Panc1 (cell line): ENCODE measurements at regions not wholly inside any gene's neighbourhood (a gene's known extent, or its start where the extent isn't known, plus 50 kb on each side); places are given as distances from the start of the nearest gene placed in this dataset.

ENCODE experiments used
- ATAC-seq: fragments of 200-7000 bp; cut with Tn5 transposase; 2 replicates; pipeline ENCODE4 v1.9.1; 2020; ENCODE audit warnings: mild to moderate bottlenecking, moderate library complexity
- BruUV-seq: library from RNA; stranded (reverse); fragments of 400-500 nt; replicated peaks from 2 replicates; lab custom pipeline; 2021; lab: Mats Ljungman, UMichigan
- CTCF ChIA-PET: fragments of 300-600 bp; sonication (Branson Sonifier 250); formaldehyde crosslinking; loops from one replicate; lab custom pipeline; 2022; ENCODE audit warnings: antibody characterized with exemption; lab: Charles Lee
- POLR2A ChIA-PET: fragments of 300-600 bp; sonication (Branson Sonifier 250); formaldehyde crosslinking; loops from one replicate; lab custom pipeline; 2022; ENCODE audit warnings: antibody characterized with exemption; lab: Charles Lee
- DNase-seq: peaks from one replicate; pipeline ENCODE4 v3.0.0-alpha.2; 2010; ENCODE audit warnings: low read depth, low spot score
- H3K27ac ChIP-seq: 2 replicates; pipeline ENCODE4 v1.5.1; 2011; ENCODE audit warnings: mild to moderate bottlenecking, low read length, inconsistent platforms
- H3K27me3 ChIP-seq: fragments of 200-500 bp; sonication (Bioruptor generic); 2 replicates; pipeline ENCODE4 v1.6.0; 2014; ENCODE audit warnings: low read length, inconsistent platforms; ENCODE audit not compliant: control insufficient read depth, insufficient read depth
- H3K36me3 ChIP-seq: fragments of 200-500 bp; sonication (Bioruptor generic); 2 replicates; pipeline ENCODE4 v1.5.1; 2014; ENCODE audit warnings: inconsistent platforms, mild to moderate bottlenecking, low read length, moderate library complexity; ENCODE audit not compliant: control insufficient read depth, insufficient read depth
- H3K4me1 ChIP-seq: 2 replicates; pipeline ENCODE4 v1.5.1; 2011; ENCODE audit warnings: inconsistent platforms, mild to moderate bottlenecking, low read length, moderate library complexity; ENCODE audit not compliant: control insufficient read depth, insufficient read depth
- H3K4me3 ChIP-seq, 2 experiments: 2 replicates each; pipeline ENCODE4 v1.5.1; 2011 to 2012; ENCODE audit warnings: low read depth in 2 of 2, low read length in 2 of 2, mild to moderate bottlenecking in 2 of 2, inconsistent platforms in 1 of 2, moderate library complexity in 1 of 2
- H3K9me3 ChIP-seq: fragments of 200-500 bp; sonication (Bioruptor generic); 2 replicates; pipeline ENCODE4 v1.5.1; 2014; ENCODE audit warnings: low read depth, mild to moderate bottlenecking, inconsistent platforms, low read length, moderate library complexity; ENCODE audit not compliant: control insufficient read depth, insufficient read depth
- CTCF ChIP-seq: fragments of 450-650 bp; IDR thresholded peaks from 2 replicates; pipeline ENCODE4 v1.5.1; 2017; ENCODE audit warnings: mild to moderate bottlenecking
- POLR2AphosphoS5 ChIP-seq: IDR thresholded peaks from 2 replicates; pipeline ENCODE4 v1.6.1; 2012; ENCODE audit warnings: mild to moderate bottlenecking, low read depth, low read length, moderate library complexity
- REST ChIP-seq, 2 experiments: IDR thresholded peaks; 2 replicates each; pipeline ENCODE4 v1.6.1; 2011 to 2012; ENCODE audit warnings: low read depth in 2 of 2, control low read depth in 1 of 2, low read length in 1 of 2, mild to moderate bottlenecking in 1 of 2, moderate library complexity in 1 of 2; ENCODE audit not compliant: insufficient read depth in 1 of 2
- SIN3A ChIP-seq: IDR thresholded peaks from 2 replicates; pipeline ENCODE4 v1.6.1; 2012; ENCODE audit warnings: low read depth, mild to moderate bottlenecking, low read length, moderate library complexity, borderline replicate concordance; ENCODE audit not compliant: insufficient read depth
- TCF7L2 ChIP-seq: IDR thresholded peaks from 2 replicates; pipeline ENCODE4 v1.6.1; 2011; ENCODE audit warnings: mild to moderate bottlenecking, low read depth, low read length, inconsistent platforms
- in situ Hi-C: cut with HindIII; loops from 2 replicates; pipeline ENCODE4 v1.10.0; 2016; ENCODE audit warnings: low sequenced_read_pairs, low pct_unique_long_range_greater_than_20kb
- intact Hi-C: fragments of 100-400 bp; cut with micrococcal nuclease; formaldehyde crosslinking; loops from one replicate; pipeline ENCODE4 v1.10.0; 2022; ENCODE audit not compliant: unreplicated experiment

- ChIA-PET POLR2A (no interaction called here), CTCF (no interaction called here)
- Histone ChIP-seq H3K4me3 (no peak overlapping the region), H3K4me1 (no peaks in the 10 kb centered on the region), H3K27me3 (no peaks in the 10 kb centered on the region), H3K36me3 (no peaks in the 10 kb centered on the region), H3K27ac (no peak overlapping the region), H3K9me3 (no peaks in the 10 kb centered on the region)
- no TSS peak for BruUV-seq
- in situ Hi-C loops, result no loop called here
- intact Hi-C loops, result no loop called here
- no peak for TF ChIP-seq TCF7L2
- no peak for TF ChIP-seq SIN3A
- no peak for TF ChIP-seq CTCF
- TF ChIP-seq POLR2AphosphoS5, result no peak
- TF ChIP-seq REST (IDR thresholded peaks at IDR 0.05; ENCODE audit: insufficient read depth in 1 of 2, low read depth in 2 of 2, low read length in 1 of 2), result no peak
- DNase-seq, result no peak
- ATAC-seq, result no peak
These were observed 599.2 kb downstream of the ADCYAP1 start for GRCh38 chr18:1503847-1504246.

GRCh38 chr18:1505856-1506255, 601.2 kb downstream of the ADCYAP1 start:
- ATAC-seq (no peak), DNase-seq (no peak)
- no TSS peak for BruUV-seq
- Histone ChIP-seq H3K36me3 (no peaks in the 10 kb centered on the region), H3K4me1 (no peaks in the 10 kb centered on the region), H3K4me3 (no peak overlapping the region), H3K27ac (no peak overlapping the region), H3K9me3 (no peaks in the 10 kb centered on the region), H3K27me3 (no peaks in the 10 kb centered on the region)
- CTCF ChIA-PET, result no interaction called here
- in situ Hi-C loops, result no loop called here
- POLR2A ChIA-PET, result no interaction called here
- intact Hi-C loops, result no loop called here
- TF ChIP-seq SIN3A (no peak), CTCF (no peak), REST (IDR thresholded peaks at IDR 0.05; ENCODE audit: insufficient read depth in 1 of 2, low read depth in 2 of 2, low read length in 1 of 2) (no peak), POLR2AphosphoS5 (no peak), TCF7L2 (no peak)
